Stimulated activated CD8-positive, alpha-beta memory T cell treated with anti-CD3 and anti-CD28 coated beads, Interleukin-4, amount 100 ng/mL, for 24 hours (primary cell): ENCODE measurements at regions not wholly inside any gene's neighbourhood (a gene's known extent, or its start where the extent isn't known, plus 50 kb on each side); places are given as distances from the start of the nearest gene placed in this dataset.
"Not testable (repeated sequence)": the region's sequence is repeated elsewhere in the genome, so short reads cannot be mapped to it uniquely, and the experiment has no call there.

ENCODE experiments used
- DNase-seq: peaks from one replicate; pipeline ENCODE4 v3.0.0-alpha.2; 2020; ENCODE audit warnings: low read depth

DNA sequence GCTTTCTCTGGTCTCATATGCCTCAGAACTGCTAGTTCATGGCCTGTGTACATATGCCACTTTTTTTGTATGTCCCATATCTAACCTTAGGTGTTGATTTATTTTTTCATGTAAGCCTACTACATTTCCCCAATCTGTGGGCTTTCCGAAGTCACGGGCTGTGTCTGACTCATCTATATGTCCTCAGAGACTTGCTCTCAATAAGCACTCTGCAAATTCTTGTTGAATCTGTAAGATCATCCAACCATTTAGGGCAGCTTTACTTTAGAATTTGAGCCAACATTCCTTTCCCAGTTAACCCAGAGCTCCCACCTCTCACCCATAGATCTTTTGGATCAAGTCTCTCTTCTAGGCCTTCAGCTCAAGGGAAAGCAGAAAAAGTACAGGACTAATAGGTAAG is 263.4 kb downstream of the SEC61B start:
- no peak for DNase-seq

GRCh38 chr9:99486684-99487083 is 264.6 kb downstream of the SEC61B start:
- DNase-seq: no peak

- DNase-seq: no peak
Measured at GRCh38 chr9:99488131-99489059, 266.3 kb downstream of the SEC61B start.

DNA sequence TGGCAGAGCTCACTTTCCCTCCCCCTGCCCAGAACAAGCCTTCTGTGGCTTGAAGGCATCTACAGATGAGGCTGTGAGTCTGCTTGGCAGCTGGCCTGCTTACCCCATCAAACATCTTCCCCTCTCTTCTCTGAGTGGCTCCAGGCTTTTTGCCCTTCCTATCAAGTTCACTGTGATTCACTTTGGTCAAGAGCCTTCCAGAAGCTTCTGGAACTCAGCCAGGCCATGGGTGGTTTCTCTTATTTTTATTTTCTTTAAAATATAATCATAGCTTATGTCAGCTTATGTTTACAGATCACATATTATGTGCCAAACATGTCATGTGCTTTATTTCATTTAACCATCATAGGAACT is 267.0 kb downstream of the SEC61B start:
- no peak for DNase-seq

- DNase-seq: no peak
Measured at GRCh38 chr9:99490729-99491128, 268.6 kb downstream of the SEC61B start.

DNA sequence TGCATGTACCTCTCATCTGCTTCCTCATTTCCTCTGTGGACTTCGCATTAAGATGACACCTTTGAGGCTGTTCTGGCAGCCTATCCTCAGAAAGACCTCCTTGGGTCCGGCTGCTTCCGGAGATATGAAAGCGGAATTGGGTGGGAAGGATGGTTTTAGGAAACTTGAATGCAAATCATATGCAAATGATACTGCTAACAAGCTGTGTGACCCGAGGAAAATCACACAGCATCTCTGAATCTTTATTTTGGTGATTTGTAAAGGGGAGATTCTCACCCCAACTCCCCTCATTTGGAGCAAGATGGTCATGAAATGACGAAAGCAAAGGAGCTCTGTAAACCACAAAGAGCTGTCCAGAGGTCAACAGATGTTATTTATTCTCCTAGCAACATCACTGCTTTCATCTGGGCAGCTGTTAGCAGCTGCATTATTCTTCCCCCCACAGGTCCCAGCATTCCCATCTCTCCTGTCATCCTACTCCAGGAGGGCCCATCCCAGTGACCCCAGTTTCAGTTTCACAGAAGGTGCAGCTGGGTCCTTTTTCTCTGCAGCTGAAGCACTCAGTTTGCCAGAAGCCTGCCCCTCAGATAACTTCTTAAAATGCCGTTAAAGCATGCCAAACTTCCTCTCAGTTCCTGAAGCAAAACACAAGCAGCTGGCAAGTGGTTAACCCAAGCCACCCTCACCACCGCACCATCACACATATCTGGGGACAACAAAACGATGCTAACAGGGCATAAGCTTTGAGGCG is 269.5 kb downstream of the SEC61B start:
- no peak for DNase-seq

DNA sequence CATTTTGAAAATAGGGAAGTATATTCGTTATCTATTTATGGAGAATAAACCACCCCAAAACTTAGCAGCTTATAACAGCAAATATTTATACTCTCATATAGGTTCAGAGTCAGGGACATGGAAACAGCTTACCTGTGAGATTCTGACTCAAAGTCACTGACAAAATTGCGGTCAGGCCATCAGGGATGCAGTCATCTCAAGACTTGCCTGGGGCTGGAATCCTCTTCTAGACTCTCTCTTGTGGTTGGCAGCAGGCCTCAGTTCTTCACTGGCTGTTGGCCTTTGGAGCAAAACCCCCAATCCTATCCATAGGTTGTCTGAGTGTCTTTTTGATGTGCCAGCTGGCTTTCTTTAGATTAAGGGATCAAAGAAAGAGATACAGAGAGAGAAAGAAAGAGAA is 275.6 kb downstream of the SEC61B start:
- DNase-seq: no peak

DNA sequence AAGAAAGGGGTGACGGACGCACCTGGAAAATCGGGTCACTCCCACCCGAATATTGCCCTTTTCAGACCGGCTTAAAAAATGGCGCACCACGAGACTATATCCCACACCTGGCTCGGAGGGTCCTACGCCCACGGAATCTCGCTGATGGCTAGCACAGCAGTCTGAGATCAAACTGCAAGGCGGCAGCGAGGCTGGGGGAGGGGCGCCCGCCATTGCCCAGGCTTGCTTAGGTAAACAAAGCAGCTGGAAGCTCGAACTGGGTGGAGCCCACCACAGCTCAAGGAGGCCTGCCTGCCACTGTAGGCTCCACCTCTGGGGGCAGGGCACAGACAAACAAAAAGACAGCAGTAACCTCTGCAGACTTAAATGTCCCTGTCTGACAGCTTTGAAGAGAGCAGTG is 276.9 kb downstream of the SEC61B start:
- not testable (repeated sequence) for DNase-seq

- DNase-seq: no peak
Measured at GRCh38 chr9:99505936-99506335, 283.9 kb downstream of the SEC61B start.

GRCh38 chr9:99506747-99507348 is 284.8 kb downstream of the SEC61B start:
- no peak for DNase-seq

DNA sequence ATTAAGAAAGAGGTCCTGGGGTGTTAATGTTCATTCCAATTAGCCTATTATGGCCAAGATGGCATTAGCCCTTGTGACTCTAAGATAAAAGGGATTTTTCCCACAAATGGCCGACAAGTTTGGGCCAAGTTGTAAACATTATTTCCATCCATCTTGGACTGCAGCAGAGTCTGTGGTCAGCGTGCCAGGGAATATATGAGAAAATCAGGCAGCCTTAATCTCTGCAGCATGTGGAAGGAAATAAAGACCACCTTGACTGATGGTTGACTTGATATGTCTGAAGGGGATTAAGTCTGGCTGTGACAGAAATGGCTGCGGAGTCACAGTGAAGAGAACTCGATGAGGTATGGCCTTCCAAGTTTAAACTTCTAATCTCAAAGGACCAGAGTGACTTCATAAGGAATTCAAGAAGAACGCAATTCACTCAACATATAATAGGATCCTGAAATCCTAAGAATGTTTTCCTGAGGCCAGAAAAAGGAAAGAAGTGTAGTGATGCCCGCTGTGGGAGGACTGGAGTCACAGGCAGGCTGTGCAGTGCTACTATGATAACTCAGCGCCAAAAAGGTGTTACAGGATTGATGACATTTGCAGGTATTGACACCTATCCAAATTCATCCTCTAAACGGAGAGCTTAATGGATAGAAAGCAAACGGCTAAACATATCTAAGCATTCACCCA is 287.1 kb downstream of the SEC61B start:
- DNase-seq: no peak

- DNase-seq: no peak
Measured at GRCh38 chr9:99509900-99510535, 287.9 kb downstream of the SEC61B start.

DNA sequence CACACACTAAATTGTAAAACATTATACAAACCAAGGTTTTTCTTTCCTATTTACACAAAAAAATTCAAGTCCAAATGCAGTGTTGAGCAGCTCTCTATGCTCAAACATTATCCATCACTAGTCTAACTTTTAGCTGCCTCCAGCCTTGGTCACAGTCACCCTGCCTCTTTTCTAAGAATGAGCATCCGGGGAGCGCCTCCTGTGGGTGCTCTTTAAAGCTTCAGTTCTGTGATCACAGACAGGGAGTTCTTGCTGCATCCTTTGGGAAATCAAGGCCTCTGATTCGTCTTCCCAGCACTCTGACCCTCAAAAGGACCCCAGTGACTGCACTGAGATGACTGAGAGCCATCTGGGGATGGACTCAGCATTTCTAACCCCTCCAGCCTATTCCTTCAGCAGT is 289.6 kb downstream of the SEC61B start:
- DNase-seq: no peak

DNA sequence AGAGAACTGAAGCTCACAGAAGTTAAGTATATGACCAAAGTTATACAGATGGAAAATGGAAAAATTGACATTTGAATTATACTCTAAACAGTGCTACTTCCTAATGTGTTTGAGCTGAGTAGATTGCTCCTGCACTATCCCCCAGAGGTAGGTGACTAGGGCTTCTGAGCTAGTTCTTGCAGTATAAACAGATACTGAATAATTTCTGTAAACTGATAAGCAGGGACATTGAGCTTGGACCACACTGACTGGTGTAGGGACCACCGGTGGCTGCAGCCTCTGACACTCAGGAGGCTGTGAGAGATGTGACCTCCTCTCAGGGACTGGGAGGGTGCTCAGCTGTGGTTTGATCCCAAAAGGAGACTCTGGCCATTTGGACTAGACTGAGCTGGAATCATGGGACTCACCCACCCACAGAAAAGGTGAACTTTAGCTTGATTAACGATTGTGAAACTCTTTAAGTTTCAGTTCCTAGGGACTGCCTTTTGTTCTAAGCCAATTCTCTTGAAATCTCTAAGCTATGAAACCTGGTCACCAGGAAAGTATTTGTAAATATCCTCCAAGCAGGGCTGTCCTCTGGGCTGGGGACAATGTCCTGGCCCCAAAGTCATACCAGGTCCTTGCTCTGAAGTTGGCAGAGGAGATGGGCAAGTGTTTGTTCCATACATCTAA is 291.5 kb downstream of the SEC61B start:
- no peak for DNase-seq

DNA sequence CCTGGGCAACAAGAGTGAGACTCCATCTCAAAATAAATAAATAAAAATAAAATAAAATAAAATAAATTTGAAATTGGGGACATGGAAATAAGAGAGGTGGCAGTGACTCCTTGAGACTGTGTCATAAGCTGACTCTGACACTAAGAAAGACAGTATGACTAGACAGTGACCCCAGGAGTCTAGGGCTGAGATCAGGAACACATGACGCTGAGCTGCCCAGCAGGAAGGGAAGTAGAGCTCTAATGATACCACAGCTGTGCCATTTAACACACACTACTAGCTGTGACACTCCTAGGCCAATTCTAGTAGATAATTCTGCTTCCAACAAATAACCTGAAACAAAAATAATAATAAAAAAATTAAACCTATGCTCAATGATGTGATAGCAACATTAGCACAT is 293.0 kb downstream of the SEC61B start:
- DNase-seq: no peak

- DNase-seq: no peak
Measured at GRCh38 chr9:99515895-99516656, 294.0 kb downstream of the SEC61B start.

GRCh38 chr9:99516657-99517049 is 294.6 kb downstream of the SEC61B start:
- no peak for DNase-seq

DNA sequence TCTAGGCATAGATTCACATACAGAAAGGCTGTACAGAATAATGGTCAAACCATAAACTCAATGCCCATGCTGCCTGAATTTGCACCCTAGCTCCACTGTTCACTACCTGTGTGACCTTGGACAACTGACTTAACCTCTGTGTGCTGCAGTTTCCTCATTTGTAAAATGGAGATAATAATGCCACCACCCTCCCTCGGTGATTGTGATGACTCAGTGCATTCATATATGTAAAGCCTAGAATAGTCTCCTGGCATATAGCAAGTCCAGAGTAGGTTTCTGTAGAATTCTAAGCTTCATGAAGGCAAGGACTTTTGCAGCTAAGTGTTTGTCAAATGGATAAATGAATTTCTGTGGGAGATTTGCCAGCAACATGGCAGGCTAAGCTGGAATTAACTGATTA is 297.8 kb upstream of the NR4A3 start:
- DNase-seq: no peak

DNA sequence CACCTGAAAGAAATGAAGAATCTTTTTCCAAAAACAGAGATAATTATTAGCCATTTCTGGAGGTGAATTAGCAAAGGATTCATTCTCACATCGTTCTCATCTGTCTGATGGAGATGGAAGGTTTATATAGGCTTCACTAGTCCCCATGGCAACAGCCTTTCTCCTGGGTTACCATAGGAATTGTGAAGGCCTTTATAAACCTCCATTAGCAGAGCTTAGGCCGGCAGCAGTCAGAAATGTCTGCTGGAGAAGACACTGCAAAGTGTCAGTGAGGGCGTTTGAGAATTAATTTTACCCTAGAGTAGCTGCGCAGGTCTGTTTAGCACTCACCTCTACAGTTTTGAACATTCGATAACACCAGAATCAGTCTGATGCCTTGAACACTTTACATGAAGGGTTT is 290.4 kb upstream of the NR4A3 start:
- no peak for DNase-seq

- no peak for DNase-seq
Measured at GRCh38 chr9:99533421-99533820, 288.3 kb upstream of the NR4A3 start.

- DNase-seq: no peak
Measured at GRCh38 chr9:99537996-99538395, 283.7 kb upstream of the NR4A3 start.
